ENCODE measurements at regions not wholly inside any gene's neighbourhood (a gene's known extent, or its start where the extent isn't known, plus 50 kb on each side); places are given as distances from the start of the nearest gene placed in this dataset.

DNA sequence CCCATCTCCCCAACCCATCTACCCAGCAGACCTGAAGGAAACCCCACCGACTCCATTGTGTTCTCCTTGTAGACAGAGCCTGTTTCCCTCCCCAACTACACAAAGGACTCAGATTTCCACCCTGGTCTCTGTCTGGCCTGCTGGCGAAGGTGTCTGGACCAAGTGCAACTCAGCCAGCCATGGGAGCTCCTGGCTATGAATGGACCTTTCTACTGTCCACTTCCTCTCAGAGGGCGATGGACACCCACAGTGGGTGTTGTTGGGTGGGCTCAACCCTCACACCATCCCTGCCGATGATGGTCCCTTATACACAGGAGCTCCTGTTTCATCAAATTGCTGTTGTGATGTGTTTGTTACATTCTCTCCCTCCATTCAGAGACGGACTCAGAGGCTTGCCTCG lies 112.5 kb upstream of the PHACTR3 start:
- TF ChIP-seq, protein P1, sequence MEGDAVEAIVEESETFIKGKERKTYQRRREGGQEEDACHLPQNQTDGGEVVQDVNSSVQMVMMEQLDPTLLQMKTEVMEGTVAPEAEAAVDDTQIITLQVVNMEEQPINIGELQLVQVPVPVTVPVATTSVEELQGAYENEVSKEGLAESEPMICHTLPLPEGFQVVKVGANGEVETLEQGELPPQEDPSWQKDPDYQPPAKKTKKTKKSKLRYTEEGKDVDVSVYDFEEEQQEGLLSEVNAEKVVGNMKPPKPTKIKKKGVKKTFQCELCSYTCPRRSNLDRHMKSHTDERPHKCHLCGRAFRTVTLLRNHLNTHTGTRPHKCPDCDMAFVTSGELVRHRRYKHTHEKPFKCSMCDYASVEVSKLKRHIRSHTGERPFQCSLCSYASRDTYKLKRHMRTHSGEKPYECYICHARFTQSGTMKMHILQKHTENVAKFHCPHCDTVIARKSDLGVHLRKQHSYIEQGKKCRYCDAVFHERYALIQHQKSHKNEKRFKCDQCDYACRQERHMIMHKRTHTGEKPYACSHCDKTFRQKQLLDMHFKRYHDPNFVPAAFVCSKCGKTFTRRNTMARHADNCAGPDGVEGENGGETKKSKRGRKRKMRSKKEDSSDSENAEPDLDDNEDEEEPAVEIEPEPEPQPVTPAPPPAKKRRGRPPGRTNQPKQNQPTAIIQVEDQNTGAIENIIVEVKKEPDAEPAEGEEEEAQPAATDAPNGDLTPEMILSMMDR (conservative IDR thresholded peaks at IDR 0.05; ENCODE audit: low read depth, low read length), result no peak
- DNase-seq (ENCODE audit: low read depth), result no peak
- H3K4me3 ChIP-seq (ENCODE audit: low read depth, low read length), result no peak overlapping the region

DNA sequence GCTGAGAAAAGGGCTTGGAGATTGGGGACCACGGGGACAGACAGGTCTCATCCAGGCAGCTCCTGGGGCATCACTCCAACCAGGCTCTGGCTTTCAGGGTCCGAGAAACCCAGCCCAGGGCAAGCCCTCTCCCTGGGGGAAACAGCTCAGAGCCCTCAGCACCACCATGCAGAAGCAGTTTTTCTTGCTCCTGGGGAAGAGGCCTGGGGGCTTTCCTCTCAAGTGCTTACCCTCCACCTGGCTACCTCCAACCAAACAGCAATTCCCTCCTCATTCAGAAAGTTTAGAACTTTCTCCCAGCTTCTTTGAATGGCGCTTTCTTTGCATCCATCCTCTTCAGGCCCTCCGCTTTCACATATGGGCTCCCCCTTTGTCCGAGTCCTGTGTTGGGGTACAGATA lies 110.4 kb upstream of the PHACTR3 start:
- DNase-seq (ENCODE audit: low read depth), result no peak
- H3K4me3 ChIP-seq (ENCODE audit: low read depth, low read length), result no peak overlapping the region
- TF ChIP-seq, protein P1 (conservative IDR thresholded peaks at IDR 0.05; ENCODE audit: low read depth, low read length), result no peak

DNA sequence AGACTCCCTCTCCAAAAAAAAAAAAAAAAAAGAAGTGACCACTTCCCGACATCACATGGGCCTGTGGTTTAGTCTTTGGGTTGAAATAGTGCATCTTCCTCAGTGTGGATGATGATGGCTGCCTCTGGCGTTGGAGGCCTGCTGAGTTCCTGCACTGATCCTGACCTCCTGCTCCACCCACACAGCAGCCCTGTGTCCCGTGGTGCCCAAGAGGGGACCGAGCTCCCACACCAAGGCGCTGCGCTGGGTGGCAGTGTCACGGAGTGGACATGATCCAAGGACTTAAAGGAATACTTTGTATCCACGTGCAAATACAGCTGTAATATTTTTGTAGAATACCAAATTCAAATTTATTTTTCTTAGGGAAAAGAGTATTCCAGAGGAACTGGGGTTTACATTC lies 109.2 kb upstream of the PHACTR3 start:
- DNase-seq (ENCODE audit: low read depth), result no peak
- no peak overlapping the region for H3K4me3 ChIP-seq (ENCODE audit: low read depth, low read length)
- TF ChIP-seq, protein P1 (conservative IDR thresholded peaks at IDR 0.05; ENCODE audit: low read depth, low read length), result no peak

DNA sequence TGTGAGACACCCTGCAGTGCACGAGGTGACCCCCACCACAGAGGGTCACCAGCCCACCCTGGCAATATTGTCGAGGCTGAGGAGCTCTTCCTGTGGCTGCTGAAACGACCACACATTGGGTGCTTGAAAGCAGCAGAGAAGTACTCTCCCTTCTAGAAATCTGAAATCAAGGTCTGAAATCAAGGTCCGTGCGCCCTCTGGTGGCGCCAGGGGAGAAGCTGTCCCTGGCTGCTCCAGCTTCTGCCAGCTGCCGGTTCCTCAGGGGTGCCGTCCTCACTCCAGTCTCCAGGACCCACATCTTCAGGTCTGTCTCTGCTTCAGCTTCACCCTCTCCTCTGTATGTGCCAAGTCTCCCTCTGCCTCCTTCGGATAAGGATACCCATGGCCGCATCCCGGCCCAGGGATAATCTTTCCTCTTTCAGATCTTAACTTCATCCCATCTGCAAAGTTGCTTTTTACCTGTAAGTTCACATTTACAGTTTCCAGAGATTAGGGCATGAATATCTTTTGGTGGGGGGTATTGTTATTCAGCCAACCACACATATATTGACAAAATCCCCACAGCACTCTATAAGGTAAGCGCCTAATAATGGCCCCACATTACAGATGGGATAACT lies 108.3 kb upstream of the PHACTR3 start:
- DNase-seq (ENCODE audit: low read depth), result peak; percentile 81
- TF ChIP-seq, protein P1 (conservative IDR thresholded peaks at IDR 0.05; ENCODE audit: low read depth, low read length), result peak; percentile 90
- no peak overlapping the region for H3K4me3 ChIP-seq (ENCODE audit: low read depth, low read length)

DNA sequence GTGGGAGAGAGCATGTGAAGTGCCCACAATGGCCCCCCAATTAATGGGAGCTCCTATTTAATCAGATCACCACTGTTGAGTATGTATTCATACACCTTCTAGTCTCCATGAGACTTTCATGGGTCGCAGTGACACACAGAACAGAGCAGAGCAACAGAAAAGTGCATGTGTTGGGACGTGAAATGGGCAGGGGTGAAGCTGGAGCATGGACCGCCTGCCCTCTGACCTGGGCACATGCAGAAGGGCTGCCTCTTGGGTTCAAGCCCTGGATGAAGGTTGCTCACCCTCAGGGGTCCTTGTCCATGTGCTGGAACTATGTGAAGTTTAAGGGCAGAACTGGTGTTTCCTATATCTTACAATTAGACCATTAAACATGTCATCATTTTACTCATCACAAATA lies 106.0 kb upstream of the PHACTR3 start:
- TF ChIP-seq, protein P1 (conservative IDR thresholded peaks at IDR 0.05; ENCODE audit: low read depth, low read length), result no peak
- H3K4me3 ChIP-seq (ENCODE audit: low read depth, low read length), result no peak overlapping the region
- DNase-seq (ENCODE audit: low read depth), result no peak

DNA sequence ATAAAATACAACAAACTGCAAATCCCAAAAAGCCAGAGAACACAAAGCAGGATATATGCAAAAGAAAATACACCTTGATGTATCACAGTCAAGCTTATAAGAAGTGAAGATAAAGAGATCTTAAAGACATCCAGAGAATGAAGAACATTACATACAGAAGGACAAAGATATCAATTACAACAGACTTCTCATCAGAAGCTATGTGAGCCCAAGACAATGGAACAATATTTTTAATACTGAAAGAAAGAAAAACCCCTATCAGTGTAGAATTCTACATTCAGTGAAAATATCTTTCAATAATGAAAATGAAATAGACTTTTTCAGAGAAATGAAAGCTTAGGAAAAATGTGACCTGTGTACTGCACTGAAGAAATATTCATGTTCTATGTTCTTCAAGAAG lies 104.5 kb upstream of the PHACTR3 start:
- TF ChIP-seq, protein P1 (conservative IDR thresholded peaks at IDR 0.05; ENCODE audit: low read depth, low read length), result no peak
- H3K4me3 ChIP-seq (ENCODE audit: low read depth, low read length), result no peak overlapping the region
- no peak for DNase-seq (ENCODE audit: low read depth)

DNA sequence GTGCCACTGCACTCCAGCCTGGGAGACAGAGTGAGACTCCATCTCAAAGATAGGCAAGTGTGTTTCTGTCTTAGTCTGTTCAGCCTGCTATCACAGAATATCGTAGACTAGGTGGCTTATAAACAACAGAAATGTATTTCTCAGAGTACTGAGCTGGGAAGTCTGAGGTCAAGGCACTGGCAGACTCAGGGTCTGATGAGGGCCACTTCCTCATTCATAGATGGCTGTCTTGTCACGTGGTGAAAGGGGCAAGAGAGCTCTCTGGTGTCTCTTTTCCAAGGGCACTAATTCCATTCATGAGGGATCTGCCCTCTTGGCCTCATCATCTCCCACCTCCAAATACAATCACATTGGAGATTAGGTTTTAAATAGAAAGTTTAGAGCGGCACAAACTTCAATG lies 95.6 kb upstream of the PHACTR3 start:
- no peak for DNase-seq (ENCODE audit: low read depth)
- TF ChIP-seq, protein P1 (conservative IDR thresholded peaks at IDR 0.05; ENCODE audit: low read depth, low read length), result no peak

More for the DNA sequence above, 95.6 kb upstream of the PHACTR3 start:
- H3K4me3 ChIP-seq (ENCODE audit: low read depth, low read length), result no peak overlapping the region
